GM21381 (cell line): ENCODE measurements at regions not wholly inside any gene's neighbourhood (a gene's known extent, or its start where the extent isn't known, plus 50 kb on each side); places are given as distances from the start of the nearest gene placed in this dataset.
"Not testable (repeated sequence)": the region's sequence is repeated elsewhere in the genome, so short reads cannot be mapped to it uniquely, and the experiment has no call there.

ENCODE experiments used
- ATAC-seq: cut with Tn5 transposase; IDR thresholded peaks from one replicate; pipeline ENCODE4 v1.9.1; 2021; ENCODE audit warnings: mild to moderate bottlenecking, moderate library complexity; ENCODE audit not compliant: unreplicated experiment

GRCh38 chr5:126044111-126044668 is 379.0 kb upstream of the GRAMD2B start:
- ATAC-seq = no peak

- no peak for ATAC-seq
Measured at GRCh38 chr5:126044931-126045565, 378.2 kb upstream of the GRAMD2B start.

- no peak for ATAC-seq
Measured at GRCh38 chr5:126046318-126046717, 376.9 kb upstream of the GRAMD2B start.

GRCh38 chr5:126046846-126047571 is 376.2 kb upstream of the GRAMD2B start:
- ATAC-seq = no peak

GRCh38 chr5:126052120-126052519 is 371.1 kb upstream of the GRAMD2B start:
- ATAC-seq = no peak

- no peak for ATAC-seq
Measured at GRCh38 chr5:126052791-126053190, 370.4 kb upstream of the GRAMD2B start.

- no peak for ATAC-seq
Measured at GRCh38 chr5:126053630-126054029, 369.6 kb upstream of the GRAMD2B start.

GRCh38 chr5:126054577-126055347 is 368.4 kb upstream of the GRAMD2B start:
- ATAC-seq = no peak

GRCh38 chr5:126055348-126055729 is 367.9 kb upstream of the GRAMD2B start:
- ATAC-seq = no peak

- ATAC-seq = no peak
Measured at GRCh38 chr5:126056352-126056751, 366.9 kb upstream of the GRAMD2B start.

- ATAC-seq = no peak
Measured at GRCh38 chr5:126056851-126057622, 366.2 kb upstream of the GRAMD2B start.

- not testable (repeated sequence) for ATAC-seq
Measured at GRCh38 chr5:126058392-126058791, 364.8 kb upstream of the GRAMD2B start.

- no peak for ATAC-seq
Measured at GRCh38 chr5:126062398-126063221, 360.6 kb upstream of the GRAMD2B start.

- ATAC-seq = no peak
Measured at GRCh38 chr5:126065061-126065460, 358.1 kb upstream of the GRAMD2B start.

GRCh38 chr5:126066836-126067235 is 356.4 kb upstream of the GRAMD2B start:
- no peak for ATAC-seq

GRCh38 chr5:126067404-126067803 is 355.8 kb upstream of the GRAMD2B start:
- ATAC-seq = no peak

GRCh38 chr5:126069329-126069728 is 353.9 kb upstream of the GRAMD2B start:
- no peak for ATAC-seq

GRCh38 chr5:126070481-126070880 is 352.7 kb upstream of the GRAMD2B start:
- ATAC-seq = no peak

- no peak for ATAC-seq
Measured at GRCh38 chr5:126074538-126074937, 348.7 kb upstream of the GRAMD2B start.

GRCh38 chr5:126079266-126079665 is 343.9 kb upstream of the GRAMD2B start:
- no peak for ATAC-seq
